HCT116 (cell line): ENCODE measurements at regions not wholly inside any gene's neighbourhood (a gene's known extent, or its start where the extent isn't known, plus 50 kb on each side); places are given as distances from the start of the nearest gene placed in this dataset.

Experiments
- ATAC-seq: fragments of 200-7000 bp; cut with Tn5 transposase; 2 replicates; pipeline ENCODE4 v1.9.1; 2020; ENCODE audit warnings: mild to moderate bottlenecking, moderate library complexity
- BruUV-seq: library from RNA; stranded (reverse); fragments of 400-500 nt; replicated peaks from 2 replicates; lab custom pipeline; 2021; lab: Mats Ljungman, UMichigan
- CTCF ChIA-PET: fragments of 300-600 bp; sonication (Branson Sonifier 250); formaldehyde crosslinking; loops from one replicate; lab custom pipeline; 2021; ENCODE audit warnings: antibody characterized with exemption; lab: Charles Lee
- POLR2A ChIA-PET: fragments of 300-600, 350-600 bp; sonication (Branson Sonifier 250); formaldehyde crosslinking; loops from one replicate; lab custom pipeline; 2021; ENCODE audit warnings: antibody characterized with exemption; lab: Charles Lee
- RAD21 ChIA-PET, 2 experiments: fragments of 300-600 bp; sonication (Branson Sonifier 250); formaldehyde crosslinking; loops; one replicate each; lab custom pipeline; 2023; ENCODE audit warnings: low total read pairs in 2 of 2; ENCODE audit not compliant: uncharacterized antibody in 2 of 2, unreplicated experiment in 2 of 2, low non-redundant PET in 1 of 2; lab: Charles Lee
- DNase-seq: peaks from one replicate; pipeline ENCODE4 v3.0.0-alpha.2; 2010; ENCODE audit warnings: low read depth, low spot score
- H2AFZ ChIP-seq: fragments of 200-600 bp; shearing (Covaris generic), sonication (generic); 2 replicates; pipeline ENCODE4 v1.6.1; 2017; ENCODE audit warnings: low read depth, mixed run types, mixed read lengths, antibody characterized with exemption, low read length; ENCODE audit not compliant: poor library complexity, severe bottlenecking
- H3K27ac ChIP-seq: 2 replicates; pipeline ENCODE4 v1.5.1; 2012; ENCODE audit warnings: low read depth, low read length
- H3K27me3 ChIP-seq: fragments of 200-600 bp; sonication (generic); 2 replicates; pipeline ENCODE4 v1.6.1; 2016; ENCODE audit warnings: mixed run types, low read length, mixed read lengths; ENCODE audit not compliant: insufficient read depth
- H3K36me3 ChIP-seq, 2 experiments: fragments of 200-500 bp in 1 of 2; fragments of 200-600 bp in 1 of 2; sonication (Bioruptor generic) in 1 of 2; sonication (generic) in 1 of 2; 2 replicates each; pipeline versions ENCODE4 v1.5.1 to v1.6.1; 2014 to 2016; ENCODE audit warnings: low read length in 2 of 2, inconsistent platforms in 1 of 2, mixed read lengths in 1 of 2, mixed run types in 1 of 2; ENCODE audit not compliant: insufficient read depth in 2 of 2, control insufficient read depth in 1 of 2
- H3K4me1 ChIP-seq, 2 experiments: fragments of 200-600 bp in 1 of 2; sonication (generic) in 1 of 2; 2 replicates each; pipeline versions ENCODE4 v1.5.1 to v1.6.1; 2012 to 2017; ENCODE audit warnings: low read length in 2 of 2, inconsistent platforms in 1 of 2, mild to moderate bottlenecking in 1 of 2, mixed read lengths in 1 of 2, mixed run types in 1 of 2, moderate library complexity in 1 of 2; ENCODE audit not compliant: insufficient read depth in 2 of 2, control insufficient read depth in 1 of 2
- H3K4me2 ChIP-seq: fragments of 200-600 bp; sonication (generic); 2 replicates; pipeline ENCODE4 v1.6.1; 2017; ENCODE audit warnings: mixed run types, low read length, mixed read lengths
- H3K4me3 ChIP-seq, 2 experiments: fragments of 200-600 bp in 1 of 2; sonication (generic) in 1 of 2; replicated peaks in 1 of 2; 2 replicates each; pipeline ENCODE4 v1.5.1; 2011 to 2016; ENCODE audit warnings: low read length in 2 of 2, control low read depth in 1 of 2, low read depth in 1 of 2, mild to moderate bottlenecking in 1 of 2, mixed read lengths in 1 of 2, mixed run types in 1 of 2
- H3K79me2 ChIP-seq: fragments of 200-600 bp; sonication (generic); 2 replicates; pipeline ENCODE4 v1.6.1; 2017; ENCODE audit warnings: mild to moderate bottlenecking, mixed run types, low read length, moderate library complexity, mixed read lengths; ENCODE audit not compliant: insufficient read depth
- H3K9ac ChIP-seq: fragments of 200-600 bp; sonication (generic); 2 replicates; pipeline ENCODE4 v1.6.1; 2016; ENCODE audit warnings: low read length, mixed read lengths
- H3K9me2 ChIP-seq: fragments of 200-600 bp; sonication (generic), shearing (Covaris generic); 2 replicates; pipeline ENCODE4 v1.6.1; 2017; ENCODE audit warnings: mixed run types, mild to moderate bottlenecking, moderate library complexity; ENCODE audit not compliant: insufficient read depth
- H3K9me3 ChIP-seq, 2 experiments: fragments of 200-500 bp in 1 of 2; fragments of 200-600 bp in 1 of 2; sonication (Bioruptor generic) in 1 of 2; sonication (generic) in 1 of 2; 2 replicates each; pipeline ENCODE4 v1.6.1; 2014 to 2017; ENCODE audit warnings: low read length in 2 of 2, mixed read lengths in 2 of 2, inconsistent platforms in 1 of 2, low read depth in 1 of 2, mild to moderate bottlenecking in 1 of 2, mixed run types in 1 of 2, moderate library complexity in 1 of 2; ENCODE audit not compliant: control insufficient read depth in 1 of 2, insufficient read depth in 1 of 2
- H4K20me1 ChIP-seq: fragments of 200-600 bp; sonication (generic), shearing (Covaris generic); 2 replicates; pipeline ENCODE4 v1.6.1; 2017; ENCODE audit warnings: mixed run types, mild to moderate bottlenecking, moderate library complexity; ENCODE audit not compliant: insufficient read depth
- CBX3 ChIP-seq: IDR thresholded peaks from 2 replicates; pipeline ENCODE4 v1.6.1; 2012; ENCODE audit warnings: low read depth
- CEBPB ChIP-seq: IDR thresholded peaks from 2 replicates; pipeline ENCODE4 v1.6.1; 2012; ENCODE audit warnings: low read depth
- CTCF ChIP-seq, 3 experiments: fragments of 200-600 bp in 1 of 3; sonication (generic) in 1 of 3; IDR thresholded peaks in 2 of 3; conservative IDR thresholded peaks in 1 of 3; 2 replicates each; pipeline ENCODE4 v1.5.1; 2012 to 2017; ENCODE audit warnings: low read depth in 2 of 3, low read length in 2 of 3, antibody characterized with exemption in 1 of 3, borderline replicate concordance in 1 of 3, control low read depth in 1 of 3, mild to moderate bottlenecking in 1 of 3, mixed read lengths in 1 of 3, mixed run types in 1 of 3, moderate library complexity in 1 of 3; ENCODE audit not compliant: insufficient read depth in 1 of 3
- EZH2 ChIP-seq: fragments of 200-600 bp; sonication (generic); IDR thresholded peaks from 2 replicates; pipeline ENCODE4 v1.6.1; 2017; ENCODE audit warnings: antibody characterized with exemption, mixed run types
- RAD21 ChIP-seq: IDR thresholded peaks from 2 replicates; pipeline ENCODE4 v1.6.1; 2012; ENCODE audit warnings: low read depth, mild to moderate bottlenecking
- REST ChIP-seq: IDR thresholded peaks from 2 replicates; pipeline ENCODE4 v1.6.1; 2012; ENCODE audit warnings: low read depth
- SIN3A ChIP-seq: IDR thresholded peaks from 2 replicates; pipeline ENCODE4 v1.6.1; 2012; ENCODE audit warnings: low read depth
- SRF ChIP-seq: IDR thresholded peaks from 2 replicates; pipeline ENCODE4 v1.6.1; 2012; ENCODE audit warnings: low read depth
- YY1 ChIP-seq: IDR thresholded peaks from 2 replicates; pipeline ENCODE4 v1.6.1; 2011; ENCODE audit warnings: low read length, low read depth, moderate library complexity, mild to moderate bottlenecking; ENCODE audit not compliant: insufficient replicate concordance; ENCODE audit errors: extremely low read depth
- ZFX ChIP-seq: fragments of 450-650 bp; IDR thresholded peaks from 2 replicates; pipeline ENCODE4 v1.6.1; 2017
- intact Hi-C: fragments of 100-400 bp; cut with micrococcal nuclease; formaldehyde crosslinking; loops from 2 replicates; pipeline ENCODE4 v1.10.0; 2022
- TF ChIP-seq, protein P1 (sequence below): IDR thresholded peaks from 2 replicates; pipeline ENCODE4 v1.6.1; 2011; ENCODE audit warnings: mild to moderate bottlenecking, low read length, moderate library complexity; ENCODE audit not compliant: insufficient replicate concordance; ENCODE audit errors: extremely low read depth
- TF ChIP-seq, protein P2 (sequence below): IDR thresholded peaks from 2 replicates; pipeline ENCODE4 v1.6.1; 2012

GRCh38 chr2:136219963-136220362, 102.0 kb upstream of the CXCR4 start:
- Histone ChIP-seq H3K79me2 (no peaks in the 10 kb centered on the region), H3K9ac (no peak overlapping the region), H2AFZ (no peak overlapping the region), H3K27me3 (no peaks in the 10 kb centered on the region), H3K4me2 (no peak overlapping the region), H4K20me1 (no peaks in the 10 kb centered on the region), H3K4me3 (no peak overlapping the region), H3K36me3 (no peaks in the 10 kb centered on the region), H3K4me1 (no peaks in the 10 kb centered on the region), H3K9me2 (no peaks in the 10 kb centered on the region), H3K27ac (no peak overlapping the region), H3K9me3 (no peaks in the 10 kb centered on the region)
- intact Hi-C loops: no loop called here
- RAD21 ChIA-PET: no interaction called here
- ATAC-seq: no peak
- TF ChIP-seq CBX3 (no peak), EZH2 (no peak), CEBPB (no peak), YY1 (no peak), SRF (no peak), CTCF (IDR thresholded peaks at IDR 0.05 in 2 of 3, conservative IDR thresholded peaks at IDR 0.05 in 1 of 3; ENCODE audit: borderline replicate concordance in 1 of 3, insufficient read depth in 1 of 3, low read depth in 2 of 3, low read length in 2 of 3) (no peak), ZFX (no peak), REST (no peak), SIN3A (no peak), RAD21 (no peak)
- TF ChIP-seq, protein P1, sequence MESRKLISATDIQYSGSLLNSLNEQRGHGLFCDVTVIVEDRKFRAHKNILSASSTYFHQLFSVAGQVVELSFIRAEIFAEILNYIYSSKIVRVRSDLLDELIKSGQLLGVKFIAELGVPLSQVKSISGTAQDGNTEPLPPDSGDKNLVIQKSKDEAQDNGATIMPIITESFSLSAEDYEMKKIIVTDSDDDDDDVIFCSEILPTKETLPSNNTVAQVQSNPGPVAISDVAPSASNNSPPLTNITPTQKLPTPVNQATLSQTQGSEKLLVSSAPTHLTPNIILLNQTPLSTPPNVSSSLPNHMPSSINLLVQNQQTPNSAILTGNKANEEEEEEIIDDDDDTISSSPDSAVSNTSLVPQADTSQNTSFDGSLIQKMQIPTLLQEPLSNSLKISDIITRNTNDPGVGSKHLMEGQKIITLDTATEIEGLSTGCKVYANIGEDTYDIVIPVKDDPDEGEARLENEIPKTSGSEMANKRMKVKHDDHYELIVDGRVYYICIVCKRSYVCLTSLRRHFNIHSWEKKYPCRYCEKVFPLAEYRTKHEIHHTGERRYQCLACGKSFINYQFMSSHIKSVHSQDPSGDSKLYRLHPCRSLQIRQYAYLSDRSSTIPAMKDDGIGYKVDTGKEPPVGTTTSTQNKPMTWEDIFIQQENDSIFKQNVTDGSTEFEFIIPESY: no peak
- TF ChIP-seq, protein P2, sequence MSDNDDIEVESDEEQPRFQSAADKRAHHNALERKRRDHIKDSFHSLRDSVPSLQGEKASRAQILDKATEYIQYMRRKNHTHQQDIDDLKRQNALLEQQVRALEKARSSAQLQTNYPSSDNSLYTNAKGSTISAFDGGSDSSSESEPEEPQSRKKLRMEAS: no peak
- POLR2A ChIA-PET: no interaction called here
- no peak for DNase-seq
- BruUV-seq: no TSS peak
- CTCF ChIA-PET: no interaction called here
